Astrocyte (in vitro differentiated cells and primary cell): ENCODE measurements at regions not wholly inside any gene's neighbourhood (a gene's known extent, or its start where the extent isn't known, plus 50 kb on each side); places are given as distances from the start of the nearest gene placed in this dataset.
A peak's percentile ranks its signal among the peaks of the same experiment; 100 is the strongest.

ENCODE experiments used
- DNase-seq: peaks from one replicate; pipeline ENCODE4 v3.0.0-alpha.2; 2010; ENCODE audit warnings: low read depth
- FAIRE-seq: peaks from 2 replicates; lab custom pipeline; 2011; peaks lifted over from hg19 to GRCh38; lab: Jason Lieb, UNC
- H2AFZ ChIP-seq: 2 replicates; pipeline ENCODE4 v1.6.0; 2012; ENCODE audit warnings: low read depth, low read length, inconsistent platforms
- H3K27ac ChIP-seq: 2 replicates; pipeline ENCODE4 v1.5.1; 2011; ENCODE audit warnings: low read depth, low read length, inconsistent platforms
- H3K27me3 ChIP-seq: 2 replicates; pipeline ENCODE4 v1.6.0; 2011; ENCODE audit warnings: low read length, inconsistent platforms; ENCODE audit not compliant: insufficient read depth
- H3K36me3 ChIP-seq: 2 replicates; pipeline ENCODE4 v1.5.1; 2011; ENCODE audit warnings: low read length, inconsistent platforms; ENCODE audit not compliant: insufficient read depth
- H3K4me1 ChIP-seq: 2 replicates; pipeline ENCODE4 v1.5.1; 2011; ENCODE audit warnings: low read length, inconsistent platforms; ENCODE audit not compliant: insufficient read depth
- H3K4me2 ChIP-seq: 2 replicates; pipeline ENCODE4 v1.6.0; 2012; ENCODE audit warnings: low read length, inconsistent platforms
- H3K4me3 ChIP-seq: 2 replicates; pipeline ENCODE4 v1.5.1; 2011; ENCODE audit warnings: low read depth, mild to moderate bottlenecking, low read length, inconsistent platforms; ENCODE audit not compliant: insufficient read depth
- H3K79me2 ChIP-seq: 2 replicates; pipeline ENCODE4 v1.6.0; 2012; ENCODE audit warnings: mild to moderate bottlenecking, low read length, inconsistent platforms; ENCODE audit not compliant: insufficient read depth
- H3K9ac ChIP-seq: 2 replicates; pipeline ENCODE4 v1.6.0; 2012; ENCODE audit warnings: mild to moderate bottlenecking, low read length, inconsistent platforms
- H3K9me3 ChIP-seq: 2 replicates; pipeline ENCODE4 v1.5.1; 2012; ENCODE audit warnings: low read depth, mild to moderate bottlenecking, low read length, inconsistent platforms; ENCODE audit not compliant: insufficient read depth
- H4K20me1 ChIP-seq: 2 replicates; pipeline ENCODE4 v1.6.0; 2012; ENCODE audit warnings: low read length, inconsistent platforms; ENCODE audit not compliant: insufficient read depth
- H3K27ac Mint-ChIP-seq: one replicate; pipeline ENCODE4 v1.8.0; 2021; ENCODE audit warnings: mild to moderate bottlenecking, mixed read lengths; ENCODE audit not compliant: unreplicated experiment
- H3K27me3 Mint-ChIP-seq: one replicate; pipeline ENCODE4 v1.8.0; 2021; ENCODE audit warnings: low read depth, mixed read lengths; ENCODE audit not compliant: unreplicated experiment
- H3K36me3 Mint-ChIP-seq: one replicate; pipeline ENCODE4 v1.8.0; 2021; ENCODE audit warnings: low read depth, mixed read lengths; ENCODE audit not compliant: unreplicated experiment
- H3K4me1 Mint-ChIP-seq: one replicate; pipeline ENCODE4 v1.8.0; 2021; ENCODE audit warnings: low read depth, mixed read lengths; ENCODE audit not compliant: unreplicated experiment
- H3K4me3 Mint-ChIP-seq: one replicate; pipeline ENCODE4 v1.8.0; 2021; ENCODE audit warnings: mild to moderate bottlenecking, moderate library complexity, mixed read lengths; ENCODE audit not compliant: unreplicated experiment
- H3K9me3 Mint-ChIP-seq: one replicate; pipeline ENCODE4 v1.8.0; 2021; ENCODE audit warnings: mild to moderate bottlenecking, mixed read lengths; ENCODE audit not compliant: unreplicated experiment
- EZH2 ChIP-seq: IDR thresholded peaks from 2 replicates; pipeline ENCODE4 v1.6.1; 2012; ENCODE audit warnings: mild to moderate bottlenecking, low read length, inconsistent platforms; ENCODE audit not compliant: insufficient read depth
- TF ChIP-seq, protein P1 (sequence below): IDR thresholded peaks from 2 replicates; pipeline ENCODE4 v1.5.1; 2011; ENCODE audit warnings: low read depth, mild to moderate bottlenecking, inconsistent platforms, low read length, moderate library complexity; ENCODE audit not compliant: insufficient read depth

- Mint-ChIP-seq H3K4me1 (peaks cover 6% of the 10 kb centered on the region), H3K27ac (no peak overlapping the region), H3K9me3 (peaks cover 9% of the 10 kb centered on the region), H3K36me3 (no peaks in the 10 kb centered on the region), H3K27me3 (no peaks in the 10 kb centered on the region), H3K4me3 (no peak overlapping the region)
- no peak overlapping the region for H3K4me2 ChIP-seq
- no peak overlapping the region for H2AFZ ChIP-seq
- H3K4me3 ChIP-seq = no peak overlapping the region
- H3K36me3 ChIP-seq = no peaks in the 10 kb centered on the region
- no peaks in the 10 kb centered on the region for H3K27me3 ChIP-seq
- no peaks in the 10 kb centered on the region for H3K79me2 ChIP-seq
- H3K9ac ChIP-seq = no peak overlapping the region
- no peaks in the 10 kb centered on the region for H4K20me1 ChIP-seq
- TF ChIP-seq EZH2 = no peak
- TF ChIP-seq, protein P1, sequence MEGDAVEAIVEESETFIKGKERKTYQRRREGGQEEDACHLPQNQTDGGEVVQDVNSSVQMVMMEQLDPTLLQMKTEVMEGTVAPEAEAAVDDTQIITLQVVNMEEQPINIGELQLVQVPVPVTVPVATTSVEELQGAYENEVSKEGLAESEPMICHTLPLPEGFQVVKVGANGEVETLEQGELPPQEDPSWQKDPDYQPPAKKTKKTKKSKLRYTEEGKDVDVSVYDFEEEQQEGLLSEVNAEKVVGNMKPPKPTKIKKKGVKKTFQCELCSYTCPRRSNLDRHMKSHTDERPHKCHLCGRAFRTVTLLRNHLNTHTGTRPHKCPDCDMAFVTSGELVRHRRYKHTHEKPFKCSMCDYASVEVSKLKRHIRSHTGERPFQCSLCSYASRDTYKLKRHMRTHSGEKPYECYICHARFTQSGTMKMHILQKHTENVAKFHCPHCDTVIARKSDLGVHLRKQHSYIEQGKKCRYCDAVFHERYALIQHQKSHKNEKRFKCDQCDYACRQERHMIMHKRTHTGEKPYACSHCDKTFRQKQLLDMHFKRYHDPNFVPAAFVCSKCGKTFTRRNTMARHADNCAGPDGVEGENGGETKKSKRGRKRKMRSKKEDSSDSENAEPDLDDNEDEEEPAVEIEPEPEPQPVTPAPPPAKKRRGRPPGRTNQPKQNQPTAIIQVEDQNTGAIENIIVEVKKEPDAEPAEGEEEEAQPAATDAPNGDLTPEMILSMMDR = no peak
- no peaks in the 10 kb centered on the region for H3K4me1 ChIP-seq
- H3K9me3 ChIP-seq = no peaks in the 10 kb centered on the region
- DNase-seq (peak; percentile 47), FAIRE-seq (no peak)
- H3K27ac ChIP-seq = no peak overlapping the region
Measured at GRCh38 chr14:85087201-85087600, 442.7 kb upstream of the FLRT2 start.

GRCh38 chr14:85088192-85088591 lies 441.8 kb upstream of the FLRT2 start:
- no peak overlapping the region for H3K4me3 Mint-ChIP-seq
- no peaks in the 10 kb centered on the region for H3K9me3 Mint-ChIP-seq
- Histone ChIP-seq H3K9me3 (no peaks in the 10 kb centered on the region), H3K9ac (no peak overlapping the region), H4K20me1 (no peaks in the 10 kb centered on the region), H2AFZ (peak overlapping the region; percentile 17), H3K36me3 (no peaks in the 10 kb centered on the region), H3K4me3 (no peak overlapping the region), H3K27ac (no peak overlapping the region), H3K27me3 (no peaks in the 10 kb centered on the region), H3K4me2 (no peak overlapping the region), H3K4me1 (no peaks in the 10 kb centered on the region), H3K79me2 (no peaks in the 10 kb centered on the region)
- TF ChIP-seq, protein P1 = no peak
- no peak for TF ChIP-seq EZH2
- no peaks in the 10 kb centered on the region for H3K27me3 Mint-ChIP-seq
- H3K4me1 Mint-ChIP-seq = peaks cover 6% of the 10 kb centered on the region
- FAIRE-seq (no peak), DNase-seq (peak; percentile 0)
- no peak overlapping the region for H3K27ac Mint-ChIP-seq
- no peaks in the 10 kb centered on the region for H3K36me3 Mint-ChIP-seq

GRCh38 chr14:85090681-85091080 lies 439.3 kb upstream of the FLRT2 start:
- no peaks in the 10 kb centered on the region for H3K9me3 ChIP-seq

More at GRCh38 chr14:85090681-85091080, 439.3 kb upstream of the FLRT2 start:
- Mint-ChIP-seq H3K36me3 (no peaks in the 10 kb centered on the region), H3K27me3 (no peaks in the 10 kb centered on the region), H3K4me3 (no peak overlapping the region), H3K9me3 (no peaks in the 10 kb centered on the region), H3K27ac (peak overlapping the region; percentile 1), H3K4me1 (peaks cover 13% of the 10 kb centered on the region)
- DNase-seq (peak; percentile 27), FAIRE-seq (no peak)
- H3K27ac ChIP-seq = no peak overlapping the region
- H3K27me3 ChIP-seq = no peaks in the 10 kb centered on the region
- no peaks in the 10 kb centered on the region for H3K79me2 ChIP-seq
- TF ChIP-seq EZH2 = no peak
- TF ChIP-seq, protein P1 = no peak
- H3K4me3 ChIP-seq = no peak overlapping the region
- H4K20me1 ChIP-seq = no peaks in the 10 kb centered on the region
- H3K4me1 ChIP-seq = no peaks in the 10 kb centered on the region
- H2AFZ ChIP-seq = no peak overlapping the region
- H3K9ac ChIP-seq = no peak overlapping the region
- no peaks in the 10 kb centered on the region for H3K36me3 ChIP-seq
- no peak overlapping the region for H3K4me2 ChIP-seq
